ENCODE measurements at regions not wholly inside any gene's neighbourhood (a gene's known extent, or its start where the extent isn't known, plus 50 kb on each side); places are given as distances from the start of the nearest gene placed in this dataset.

- no peak for DNase-seq
Measured at GRCh38 chr6:56765494-56765893, 122.8 kb upstream of the DST start.

GRCh38 chr6:56764081-56764566, 121.4 kb upstream of the DST start:
- DNase-seq: no peak

GRCh38 chr6:56761651-56762050, 119.0 kb upstream of the DST start:
- no peak for DNase-seq

- no peak for DNase-seq
Measured at GRCh38 chr6:56760842-56761241, 118.2 kb upstream of the DST start.

GRCh38 chr6:56759521-56759920, 116.8 kb upstream of the DST start:
- no peak for DNase-seq

GRCh38 chr6:56758553-56758952, 115.9 kb upstream of the DST start:
- DNase-seq: no peak

GRCh38 chr6:56758120-56758519, 115.4 kb upstream of the DST start:
- no peak for DNase-seq

- DNase-seq: no peak
Measured at GRCh38 chr6:56757588-56757984, 114.9 kb upstream of the DST start.

- no peak for DNase-seq
Measured at GRCh38 chr6:56756791-56757587, 114.3 kb upstream of the DST start.

GRCh38 chr6:56756219-56756789, 113.6 kb upstream of the DST start:
- no peak for DNase-seq

GRCh38 chr6:56755040-56755439, 112.4 kb upstream of the DST start:
- DNase-seq: no peak

GRCh38 chr6:56753811-56754210, 111.1 kb upstream of the DST start:
- DNase-seq: no peak

- no peak for DNase-seq
Measured at GRCh38 chr6:56752534-56752933, 109.8 kb upstream of the DST start.

- DNase-seq: no peak
Measured at GRCh38 chr6:56752009-56752408, 109.3 kb upstream of the DST start.

- DNase-seq: no peak
Measured at GRCh38 chr6:56751604-56752003, 108.9 kb upstream of the DST start.

- DNase-seq: no peak
Measured at GRCh38 chr6:56750686-56751085, 108.0 kb upstream of the DST start.

- DNase-seq: no peak
Measured at GRCh38 chr6:56749632-56750151, 107.0 kb upstream of the DST start.

- no peak for DNase-seq
Measured at GRCh38 chr6:56746767-56747504, 104.2 kb upstream of the DST start.

- DNase-seq: no peak
Measured at GRCh38 chr6:56745971-56746370, 103.3 kb upstream of the DST start.

GRCh38 chr6:56745081-56745480, 102.4 kb upstream of the DST start:
- no peak for DNase-seq

- no peak for DNase-seq
Measured at GRCh38 chr6:56744528-56744927, 101.8 kb upstream of the DST start.

- no peak for DNase-seq
Measured at GRCh38 chr6:56742122-56742791, 99.6 kb upstream of the DST start.

GRCh38 chr6:56741472-56741871, 98.8 kb upstream of the DST start:
- no peak for DNase-seq

Measured in activated CD8-positive, alpha-beta memory T cell treated with anti-CD3 and anti-CD28 coated beads, Interleukin-2, amount 50 U/mL, for 4 hours (primary cell).